ENCODE measurements at regions not wholly inside any gene's neighbourhood (a gene's known extent, or its start where the extent isn't known, plus 50 kb on each side); places are given as distances from the start of the nearest gene placed in this dataset.

DNA sequence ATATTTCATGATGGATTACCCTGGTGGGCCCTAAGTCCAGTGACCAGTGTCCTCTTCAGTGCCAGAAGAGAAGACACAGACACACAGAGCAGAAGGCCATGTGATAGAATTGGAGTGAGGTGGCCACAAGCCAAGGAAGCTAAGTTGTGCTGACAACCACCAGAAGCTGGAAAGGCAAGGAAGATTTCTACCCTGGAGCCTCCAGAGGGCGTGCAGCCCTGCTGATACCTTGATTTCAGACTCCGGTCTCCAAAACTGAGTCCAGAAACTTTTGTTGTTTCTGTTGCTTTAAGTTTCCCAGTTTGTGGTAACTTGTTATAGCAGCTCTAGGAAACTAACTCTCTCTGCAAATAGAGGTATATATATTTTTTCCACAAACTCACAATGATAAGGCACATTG, 396.6 kb upstream of the ASIC2 start:
- TF ChIP-seq, protein P1, sequence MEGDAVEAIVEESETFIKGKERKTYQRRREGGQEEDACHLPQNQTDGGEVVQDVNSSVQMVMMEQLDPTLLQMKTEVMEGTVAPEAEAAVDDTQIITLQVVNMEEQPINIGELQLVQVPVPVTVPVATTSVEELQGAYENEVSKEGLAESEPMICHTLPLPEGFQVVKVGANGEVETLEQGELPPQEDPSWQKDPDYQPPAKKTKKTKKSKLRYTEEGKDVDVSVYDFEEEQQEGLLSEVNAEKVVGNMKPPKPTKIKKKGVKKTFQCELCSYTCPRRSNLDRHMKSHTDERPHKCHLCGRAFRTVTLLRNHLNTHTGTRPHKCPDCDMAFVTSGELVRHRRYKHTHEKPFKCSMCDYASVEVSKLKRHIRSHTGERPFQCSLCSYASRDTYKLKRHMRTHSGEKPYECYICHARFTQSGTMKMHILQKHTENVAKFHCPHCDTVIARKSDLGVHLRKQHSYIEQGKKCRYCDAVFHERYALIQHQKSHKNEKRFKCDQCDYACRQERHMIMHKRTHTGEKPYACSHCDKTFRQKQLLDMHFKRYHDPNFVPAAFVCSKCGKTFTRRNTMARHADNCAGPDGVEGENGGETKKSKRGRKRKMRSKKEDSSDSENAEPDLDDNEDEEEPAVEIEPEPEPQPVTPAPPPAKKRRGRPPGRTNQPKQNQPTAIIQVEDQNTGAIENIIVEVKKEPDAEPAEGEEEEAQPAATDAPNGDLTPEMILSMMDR (IDR thresholded peaks at IDR 0.05): no peak
- no peak for TF ChIP-seq POLR2A (IDR thresholded peaks at IDR 0.05)
